Right lobe of liver (tissue), 6 donors: ENCODE measurements at regions not wholly inside any gene's neighbourhood (a gene's known extent, or its start where the extent isn't known, plus 50 kb on each side); places are given as distances from the start of the nearest gene placed in this dataset.

Experiments used
- ATAC-seq, 4 donors: fragments of 200-7000 bp; cut with Tn5 transposase; one replicate each; pipeline ENCODE4 v1.9.1; 2020; ENCODE audit warnings: mild to moderate bottlenecking in 4 of 4, moderate library complexity in 4 of 4
- DNase-seq, 3 donors: peaks; one replicate each; pipeline ENCODE4 v3.0.0-alpha.2; 2020
- H3K27ac ChIP-seq, 3 donors: fragments of 200-600 bp; one replicate each; pipeline ENCODE4 v1.8.0; 2022
- H3K27me3 ChIP-seq, 2 donors: fragments of 200-600 bp; one replicate each; pipeline ENCODE4 v1.8.0; 2022
- H3K36me3 ChIP-seq, 4 donors: fragments of 200-600 bp; sonication (generic) in 1 of 4; one replicate each; pipeline versions ENCODE4 v1.5.1 to v1.8.0; 2017 to 2022; ENCODE audit warnings: control low read depth in 1 of 4
- H3K4me1 ChIP-seq, 4 donors: fragments of 200-600 bp; sonication (generic) in 1 of 4; one replicate each; pipeline versions ENCODE4 v1.5.1 to v1.8.0; 2017 to 2022; ENCODE audit warnings: control low read depth in 1 of 4
- H3K4me3 ChIP-seq, 3 donors: fragments of 200-600 bp; one replicate each; pipeline ENCODE4 v1.8.0; 2022
- H3K9me3 ChIP-seq, 4 donors: fragments of 200-600 bp; sonication (generic) in 1 of 4; one replicate each; pipeline versions ENCODE4 v1.5.1 to v1.8.0; 2017 to 2022; ENCODE audit warnings: control low read depth in 1 of 4
- CTCF ChIP-seq, 4 donors: fragments of 200-600 bp in 3 of 4; fragments of 450-650 bp in 1 of 4; IDR thresholded peaks; one replicate each; pipeline versions ENCODE4 v1.5.1 to v1.8.0; 2016 to 2022; ENCODE audit warnings: antibody characterized with exemption in 4 of 4, mild to moderate bottlenecking in 2 of 4
- POLR2A ChIP-seq: fragments of 450-650 bp; IDR thresholded peaks from one replicate; pipeline ENCODE4 v1.6.1; 2017; ENCODE audit warnings: antibody characterized with exemption, mild to moderate bottlenecking
- WGBS: methylation state at CpG from one replicate; pipeline ENCODE4 v1.1.6; 2018; ENCODE audit warnings: low coverage, low lambda C conversion rate; ENCODE audit not compliant: insufficient coverage; ENCODE audit errors: missing lambda C conversion rate; 5-methylcytosine and 5-hydroxymethylcytosine counted together
- intact Hi-C, 2 donors: fragments of 100-400 bp; cut with DNase I; formaldehyde crosslinking; loops; one replicate each; pipeline versions ENCODE4 v1.11.2 to v1.14.1; 2022
- donor health status: DM: no; HTN: yes; CAD: no.
- donor health status: DM: no; HTN: no; CAD: no.
- donor health status: DM: no; HTN: no; CAD: no.
- donor health status: DM: no; HTN: yes; CAD: no.
- donor health status: DM: no; HTN: yes; CAD: no.

GRCh38 chr1:112245114-112245513 is 150.9 kb upstream of the CTTNBP2NL start:
- Histone ChIP-seq H3K27me3 (no peaks in the 10 kb centered on the region), H3K4me3 (no peak overlapping the region), H3K4me1 (no peaks in the 10 kb centered on the region), H3K27ac (no peak overlapping the region), H3K36me3 (no peaks in the 10 kb centered on the region), H3K9me3 (no peaks in the 10 kb centered on the region)
- TF ChIP-seq CTCF (IDR thresholded peaks at IDR 0.05): no peak
- no peak for TF ChIP-seq POLR2A
- WGBS: 44% methylated on average over 2 of the region's 2 CpGs
- intact Hi-C loops: no loop called here
- DNase-seq (no peak), ATAC-seq (no peak)

GRCh38 chr1:112247036-112247597 is 148.9 kb upstream of the CTTNBP2NL start:
- intact Hi-C loops: no loop called here
- H3K27me3 ChIP-seq: no peaks in the 10 kb centered on the region
- H3K9me3 ChIP-seq: no peaks in the 10 kb centered on the region
- ATAC-seq: no peak
- no peaks in the 10 kb centered on the region for H3K36me3 ChIP-seq
- 62% methylated on average over 2 of the region's 2 CpGs for WGBS
- no peak overlapping the region for H3K4me3 ChIP-seq
- no peak for DNase-seq
- H3K27ac ChIP-seq: no peak overlapping the region
- no peaks in the 10 kb centered on the region for H3K4me1 ChIP-seq
- TF ChIP-seq CTCF (IDR thresholded peaks at IDR 0.05) (no peak), POLR2A (no peak)

- H3K9me3 ChIP-seq: no peaks in the 10 kb centered on the region
- WGBS: no CpG with 5 or more reads among the region's 2 CpGs
- TF ChIP-seq POLR2A (no peak), CTCF (IDR thresholded peaks at IDR 0.05) (no peak)
- H3K27ac ChIP-seq: no peak overlapping the region
- no peaks in the 10 kb centered on the region for H3K4me1 ChIP-seq
- no peaks in the 10 kb centered on the region for H3K36me3 ChIP-seq
- H3K27me3 ChIP-seq: no peaks in the 10 kb centered on the region
- DNase-seq: no peak
- intact Hi-C loops: no loop called here
- ATAC-seq: no peak
- no peak overlapping the region for H3K4me3 ChIP-seq
These were observed 148.1 kb upstream of the CTTNBP2NL start for GRCh38 chr1:112247961-112248360.

GRCh38 chr1:112250892-112251291 is 145.1 kb upstream of the CTTNBP2NL start:
- intact Hi-C loops: no loop called here
- no peak overlapping the region for H3K27ac ChIP-seq
- WGBS: 46% methylated on average over 1 of the region's 2 CpGs
- DNase-seq (no peak), ATAC-seq (no peak)
- no peaks in the 10 kb centered on the region for H3K4me1 ChIP-seq
- H3K36me3 ChIP-seq: no peaks in the 10 kb centered on the region
- H3K9me3 ChIP-seq: no peaks in the 10 kb centered on the region
- no peak for TF ChIP-seq CTCF (IDR thresholded peaks at IDR 0.05)
- TF ChIP-seq POLR2A: no peak
- no peak overlapping the region for H3K4me3 ChIP-seq
- H3K27me3 ChIP-seq: no peaks in the 10 kb centered on the region
